Naive thymus-derived CD4-positive, alpha-beta T cell (primary cell): ENCODE measurements at regions not wholly inside any gene's neighbourhood (a gene's known extent, or its start where the extent isn't known, plus 50 kb on each side); places are given as distances from the start of the nearest gene placed in this dataset.
"Not testable (repeated sequence)": the region's sequence is repeated elsewhere in the genome, so short reads cannot be mapped to it uniquely, and the experiment has no call there.

ENCODE experiments used
- ATAC-seq: fragments of 150-1000 bp; cut with Tn5 transposase; 2 replicates; pipeline ENCODE4 v1.10.0; 2021; ENCODE audit warnings: mild to moderate bottlenecking, moderate library complexity
- CTCF ChIA-PET: fragments of 350-600 bp; sonication (Branson Sonifier 250); formaldehyde crosslinking; loops from one replicate; lab custom pipeline; 2021; ENCODE audit warnings: antibody characterized with exemption; lab: Charles Lee
- POLR2A ChIA-PET: fragments of 350-600 bp; sonication (Branson Sonifier 250); formaldehyde crosslinking; loops from one replicate; lab custom pipeline; 2021; ENCODE audit warnings: antibody characterized with exemption, inconsistent platforms; lab: Charles Lee
- DNase-seq, 9 donors: peaks; one replicate each; pipeline versions ENCODE4 v3.0.0 to v3.0.0-alpha.2; 2020 to 2022; ENCODE audit warnings: mixed read lengths in 1 of 9
- H3K27ac ChIP-seq: one replicate; pipeline ENCODE4 v1.7.0; 2013; ENCODE audit warnings: mild to moderate bottlenecking, low read depth, low read length, moderate library complexity
- H3K27me3 ChIP-seq, 2 donors: one replicate each; pipeline ENCODE4 v1.7.0; 2013; ENCODE audit warnings: low read length in 2 of 2, mild to moderate bottlenecking in 2 of 2, moderate library complexity in 2 of 2; ENCODE audit not compliant: control insufficient read depth in 2 of 2, insufficient read depth in 2 of 2
- H3K36me3 ChIP-seq, 3 experiments: 1 replicate in 2 of 3; 2 replicates in 1 of 3; pipeline ENCODE4 v1.7.0; 2013; ENCODE audit warnings: low read length in 3 of 3, mild to moderate bottlenecking in 3 of 3, moderate library complexity in 1 of 3; ENCODE audit not compliant: insufficient read depth in 3 of 3, control insufficient read depth in 2 of 3
- H3K4me1 ChIP-seq, 2 donors: one replicate each; pipeline ENCODE4 v1.7.0; 2013; ENCODE audit warnings: low read length in 2 of 2, mild to moderate bottlenecking in 2 of 2, moderate library complexity in 1 of 2; ENCODE audit not compliant: control insufficient read depth in 2 of 2, insufficient read depth in 2 of 2
- H3K4me3 ChIP-seq: 2 replicates; pipeline ENCODE4 v1.7.0; 2013; ENCODE audit warnings: mild to moderate bottlenecking, low read length
- H3K9me3 ChIP-seq, 3 experiments: 1 replicate in 2 of 3; 2 replicates in 1 of 3; pipeline ENCODE4 v1.7.0; 2013; ENCODE audit warnings: low read length in 3 of 3; ENCODE audit not compliant: control insufficient read depth in 2 of 3
- H3K27ac Mint-ChIP-seq, 9 donors: one replicate each; pipeline ENCODE4 v1.8.0; 2020 to 2022; ENCODE audit warnings: mixed read lengths in 9 of 9, mild to moderate bottlenecking in 8 of 9, moderate library complexity in 5 of 9, inconsistent platforms in 2 of 9
- H3K27me3 Mint-ChIP-seq, 5 donors: one replicate each; pipeline ENCODE4 v1.8.0; 2021 to 2022; ENCODE audit warnings: mixed read lengths in 5 of 5, mild to moderate bottlenecking in 1 of 5
- H3K36me3 Mint-ChIP-seq, 5 donors: one replicate each; pipeline ENCODE4 v1.8.0; 2020 to 2022; ENCODE audit warnings: mixed read lengths in 5 of 5, mild to moderate bottlenecking in 3 of 5, inconsistent platforms in 1 of 5
- H3K4me1 Mint-ChIP-seq, 7 donors: one replicate each; pipeline ENCODE4 v1.8.0; 2020 to 2022; ENCODE audit warnings: mixed read lengths in 7 of 7, mild to moderate bottlenecking in 3 of 7, inconsistent platforms in 1 of 7
- H3K4me3 Mint-ChIP-seq, 10 donors: one replicate each; pipeline ENCODE4 v1.8.0; 2020 to 2022; ENCODE audit warnings: mild to moderate bottlenecking in 10 of 10, mixed read lengths in 10 of 10, moderate library complexity in 6 of 10, inconsistent platforms in 2 of 10
- H3K9me3 Mint-ChIP-seq, 11 donors: one replicate each; pipeline ENCODE4 v1.8.0; 2020 to 2022; ENCODE audit warnings: mixed read lengths in 11 of 11, mild to moderate bottlenecking in 4 of 11, inconsistent platforms in 1 of 11, moderate library complexity in 1 of 11
- intact Hi-C, 2 donors: fragments of 100-400 bp; cut with micrococcal nuclease; formaldehyde crosslinking; loops; one replicate each; pipeline ENCODE4 v1.15.1; 2023

DNA sequence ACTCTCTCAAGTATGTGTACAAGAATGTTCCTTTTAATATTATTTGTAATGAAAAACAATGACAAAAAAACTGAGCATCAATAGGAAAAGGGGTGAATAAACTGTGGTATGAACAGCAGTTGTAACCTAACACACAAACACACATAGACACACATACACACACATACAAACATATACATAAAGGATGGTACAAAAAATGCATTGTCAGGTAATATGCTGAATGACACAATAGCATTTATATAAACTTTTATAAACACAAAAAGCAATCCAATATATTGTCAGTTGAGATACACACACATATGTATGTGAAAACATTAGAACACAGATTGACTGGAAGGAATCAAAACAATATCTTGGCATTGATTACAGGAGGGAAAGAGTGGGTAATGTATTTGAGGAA, 227.0 kb upstream of the ISL1 start:
- POLR2A ChIA-PET = no interaction called here
- no peaks in the 10 kb centered on the region for H3K4me1 Mint-ChIP-seq
- H3K36me3 Mint-ChIP-seq = peaks cover 0 to 1% (median 0%) of the 10 kb centered on the region in 5 donors
- H3K4me3 ChIP-seq = no peak overlapping the region
- no peak overlapping the region for H3K27ac Mint-ChIP-seq
- H3K4me3 Mint-ChIP-seq = no peak overlapping the region
- ATAC-seq = no peak
- no peaks in the 10 kb centered on the region for H3K36me3 ChIP-seq
- H3K27me3 ChIP-seq = no peaks in the 10 kb centered on the region
- intact Hi-C loops = no loop called here
- H3K4me1 ChIP-seq = no peaks in the 10 kb centered on the region
- no peaks in the 10 kb centered on the region for H3K27me3 Mint-ChIP-seq
- DNase-seq = no peak
- H3K9me3 ChIP-seq = peaks cover 0 to 6% (median 0%) of the 10 kb centered on the region in 3 experiments
- CTCF ChIA-PET = no interaction called here
- peaks cover 2 to 41% (median 10%) of the 10 kb centered on the region in 11 donors for H3K9me3 Mint-ChIP-seq
- no peak overlapping the region for H3K27ac ChIP-seq

- Histone ChIP-seq H3K4me3 (no peak overlapping the region), H3K4me1 (no peaks in the 10 kb centered on the region), H3K27me3 (no peaks in the 10 kb centered on the region), H3K36me3 (no peaks in the 10 kb centered on the region), H3K9me3 (peaks cover 0 to 7% (median 0%) of the 10 kb centered on the region in 3 experiments), H3K27ac (no peak overlapping the region)
- DNase-seq (no peak), ATAC-seq (no peak)
- intact Hi-C loops = no loop called here
- no peaks in the 10 kb centered on the region for H3K4me1 Mint-ChIP-seq
- CTCF ChIA-PET = no interaction called here
- H3K27me3 Mint-ChIP-seq = no peaks in the 10 kb centered on the region
- POLR2A ChIA-PET = no interaction called here
- H3K36me3 Mint-ChIP-seq = peaks cover 0 to 4% (median 0%) of the 10 kb centered on the region in 5 donors
- H3K4me3 Mint-ChIP-seq = no peak overlapping the region
- no peak overlapping the region for H3K27ac Mint-ChIP-seq
- H3K9me3 Mint-ChIP-seq = peaks cover 5 to 40% (median 12%) of the 10 kb centered on the region in 11 donors
These were observed 226.4 kb upstream of the ISL1 start for GRCh38 chr5:51156838-51157237.

DNA sequence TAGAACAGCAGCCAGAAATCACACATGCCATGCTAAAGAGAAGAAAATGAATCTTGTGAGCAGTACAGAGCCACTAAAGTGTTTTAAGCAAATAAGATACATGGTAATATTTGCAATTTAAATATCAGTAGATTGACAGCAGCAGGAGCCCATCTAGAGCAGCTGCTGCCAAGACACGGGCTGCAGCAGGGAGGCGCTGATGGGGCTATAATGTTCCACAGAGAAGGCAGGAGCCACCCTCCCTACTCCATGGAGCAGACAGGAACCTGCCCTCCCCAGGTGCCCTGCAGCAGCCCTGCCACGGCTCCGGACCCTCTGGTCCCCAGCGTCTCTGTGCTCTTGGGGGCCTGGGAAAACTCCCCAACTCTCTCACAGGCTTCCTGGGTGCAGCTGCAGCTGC, 224.1 kb upstream of the ISL1 start:
- no peak for DNase-seq
- H3K27me3 Mint-ChIP-seq = no peaks in the 10 kb centered on the region
- H3K27me3 ChIP-seq = no peaks in the 10 kb centered on the region
- H3K27ac ChIP-seq = no peak overlapping the region
- H3K4me1 Mint-ChIP-seq = no peaks in the 10 kb centered on the region
- intact Hi-C loops = no loop called here
- no peak for ATAC-seq
- CTCF ChIA-PET = no interaction called here
- no peaks in the 10 kb centered on the region for H3K4me1 ChIP-seq
- POLR2A ChIA-PET = no interaction called here
- no peaks in the 10 kb centered on the region for H3K36me3 ChIP-seq
- peaks cover 0 to 13% (median 0%) of the 10 kb centered on the region in 3 experiments for H3K9me3 ChIP-seq
- H3K27ac Mint-ChIP-seq = no peak overlapping the region
- no peak overlapping the region for H3K4me3 Mint-ChIP-seq
- H3K36me3 Mint-ChIP-seq = peaks cover 0 to 4% (median 0%) of the 10 kb centered on the region in 5 donors
- H3K9me3 Mint-ChIP-seq = peaks cover 5 to 41% (median 18%) of the 10 kb centered on the region in 11 donors
- no peak overlapping the region for H3K4me3 ChIP-seq

GRCh38 chr5:51159606-51160005, 223.6 kb upstream of the ISL1 start:
- ChIA-PET CTCF (no interaction called here), POLR2A (no interaction called here)
- H3K36me3 ChIP-seq = no peaks in the 10 kb centered on the region
- no peak overlapping the region for H3K4me3 ChIP-seq
- Mint-ChIP-seq H3K4me1 (no peaks in the 10 kb centered on the region), H3K36me3 (peaks cover 0 to 4% (median 0%) of the 10 kb centered on the region in 5 donors), H3K9me3 (peaks cover 5 to 43% (median 15%) of the 10 kb centered on the region in 11 donors), H3K27ac (no peak overlapping the region), H3K4me3 (no peak overlapping the region), H3K27me3 (no peaks in the 10 kb centered on the region)
- peaks cover 0 to 10% (median 0%) of the 10 kb centered on the region in 3 experiments for H3K9me3 ChIP-seq
- no peak overlapping the region for H3K27ac ChIP-seq
- peak; percentile 16 for ATAC-seq
- no peaks in the 10 kb centered on the region for H3K27me3 ChIP-seq
- H3K4me1 ChIP-seq = no peaks in the 10 kb centered on the region
- DNase-seq = no peak
- intact Hi-C loops = no loop called here

DNA sequence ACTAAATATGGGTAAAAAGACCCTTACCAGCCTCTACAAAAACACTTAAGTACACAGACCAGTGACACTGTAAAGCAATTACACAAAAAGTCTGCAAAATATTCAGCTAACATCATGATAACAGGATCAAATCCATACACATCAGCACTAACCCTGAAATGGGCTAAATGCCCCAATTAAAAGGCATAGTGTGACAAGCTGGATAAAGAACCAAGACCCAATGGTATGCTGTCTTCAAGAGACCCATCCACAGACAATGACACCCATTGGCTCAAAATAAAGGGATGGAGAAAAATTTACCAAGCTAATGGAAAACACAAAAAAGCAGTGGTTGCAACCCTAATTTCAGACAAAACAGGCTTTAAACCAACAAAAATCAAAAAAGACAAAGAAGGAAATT, 221.0 kb upstream of the ISL1 start:
- peaks cover 5 to 44% (median 16%) of the 10 kb centered on the region in 11 donors for H3K9me3 Mint-ChIP-seq
- H3K4me3 ChIP-seq = no peak overlapping the region
- POLR2A ChIA-PET = no interaction called here

DNA sequence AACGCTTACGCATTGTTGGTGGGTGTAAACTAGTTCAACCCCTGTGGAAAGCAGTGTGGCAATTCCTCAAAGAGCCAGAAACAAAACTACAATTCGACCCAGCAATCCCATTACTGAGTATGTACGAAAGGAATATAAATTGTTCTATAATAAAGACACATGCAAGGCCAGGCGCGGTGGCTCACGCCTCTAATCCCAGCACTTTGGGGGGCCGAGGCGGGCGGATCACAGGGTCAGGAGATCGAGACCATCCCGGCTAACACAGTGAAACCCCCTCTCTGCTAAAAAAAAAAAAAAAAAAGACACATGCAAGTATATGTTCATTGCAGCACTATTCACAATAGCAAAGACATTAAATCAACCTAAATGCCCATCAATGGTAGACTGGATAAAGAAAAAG, 217.6 kb upstream of the ISL1 start:
- H3K27me3 Mint-ChIP-seq, H3K4me3 ChIP-seq, intact Hi-C loops, H3K9me3 ChIP-seq, H3K36me3 ChIP-seq, H3K36me3 Mint-ChIP-seq, DNase-seq, H3K4me1 Mint-ChIP-seq, H3K4me3 Mint-ChIP-seq, H3K27ac ChIP-seq, H3K27me3 ChIP-seq, ATAC-seq, POLR2A ChIA-PET, H3K27ac Mint-ChIP-seq, H3K4me1 ChIP-seq, CTCF ChIA-PET: not testable (repeated sequence)
- H3K9me3 Mint-ChIP-seq = peaks cover 5 to 40% (median 17%) of the 10 kb centered on the region in 11 donors

More for the DNA sequence above, 221.0 kb upstream of the ISL1 start:
- intact Hi-C loops = no loop called here
- H3K9me3 ChIP-seq = peaks cover 0 to 10% (median 0%) of the 10 kb centered on the region in 3 experiments
- Mint-ChIP-seq H3K36me3 (peaks cover 0 to 4% (median 0%) of the 10 kb centered on the region in 5 donors), H3K27me3 (no peaks in the 10 kb centered on the region), H3K4me1 (no peaks in the 10 kb centered on the region), H3K27ac (no peak overlapping the region), H3K4me3 (no peak overlapping the region)
- CTCF ChIA-PET = no interaction called here
- H3K27me3 ChIP-seq = no peaks in the 10 kb centered on the region
- H3K4me1 ChIP-seq = no peaks in the 10 kb centered on the region
- ATAC-seq (no peak), DNase-seq (no peak)
- H3K36me3 ChIP-seq = no peaks in the 10 kb centered on the region
- no peak overlapping the region for H3K27ac ChIP-seq

DNA sequence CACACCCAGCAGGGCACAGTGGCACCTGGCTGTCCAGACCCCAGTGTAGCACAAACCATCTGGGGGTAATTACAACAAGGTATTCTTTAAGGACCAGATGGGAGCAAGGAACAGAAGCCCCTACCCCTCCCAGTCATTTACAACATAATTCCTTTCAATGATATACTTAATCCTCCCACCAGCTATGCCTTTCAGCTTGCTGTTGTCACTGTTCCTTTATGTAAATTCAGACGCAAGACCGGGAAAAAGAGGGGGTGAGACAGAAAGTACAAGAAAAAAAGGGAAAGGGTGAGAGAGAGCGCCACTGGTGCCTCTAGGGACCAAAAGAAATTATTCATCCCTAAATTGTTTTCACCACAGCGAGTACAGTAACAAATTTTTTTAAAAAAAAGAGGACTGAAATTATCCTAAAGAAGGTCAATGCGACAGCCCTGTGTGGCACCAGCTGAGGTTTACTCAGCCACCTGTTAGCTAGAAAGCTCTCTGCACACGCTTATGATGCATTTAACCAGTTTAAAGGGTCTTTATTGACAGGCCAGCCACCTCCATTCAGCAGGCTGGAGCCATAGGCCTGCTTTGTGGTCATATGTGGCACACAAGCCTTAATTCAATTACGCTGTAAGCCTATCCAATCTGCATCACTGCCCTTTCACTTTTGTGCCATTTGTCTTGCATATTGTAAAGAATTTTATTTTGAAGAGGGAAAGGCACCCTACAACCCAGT, 210.2 kb upstream of the ISL1 start:
- CTCF ChIA-PET = no interaction called here

More for the DNA sequence above, 210.2 kb upstream of the ISL1 start:
- ATAC-seq (no peak), DNase-seq (no peak)
- Histone ChIP-seq H3K4me1 (no peaks in the 10 kb centered on the region), H3K9me3 (no peaks in the 10 kb centered on the region), H3K27ac (no peak overlapping the region), H3K4me3 (no peak overlapping the region), H3K36me3 (no peaks in the 10 kb centered on the region), H3K27me3 (no peaks in the 10 kb centered on the region)
- intact Hi-C loops = no loop called here
- Mint-ChIP-seq H3K27me3 (no peaks in the 10 kb centered on the region), H3K9me3 (peaks cover 0 to 4% (median 0%) of the 10 kb centered on the region in 11 donors), H3K4me1 (no peaks in the 10 kb centered on the region), H3K4me3 (no peak overlapping the region), H3K27ac (no peak overlapping the region), H3K36me3 (no peaks in the 10 kb centered on the region)
- POLR2A ChIA-PET = interaction anchor here (0.8 kb wide), 1 partner anchor 76 kb away, joined by 4 read pairs; no protein-coding TSS in a partner anchor
